ENCODE measurements at regions not wholly inside any gene's neighbourhood (a gene's known extent, or its start where the extent isn't known, plus 50 kb on each side); places are given as distances from the start of the nearest gene placed in this dataset.

GRCh38 chr4:127055357-127055756 is 577.4 kb upstream of the INTU start:
- H3K27ac Mint-ChIP-seq (ENCODE audit: unreplicated experiment), result no peak overlapping the region
- DNase-seq (ENCODE audit: low read depth) (peak; percentile 84), FAIRE-seq (no peak)
- H3K4me1 Mint-ChIP-seq (ENCODE audit: low read depth, unreplicated experiment), result peaks cover 2% of the 10 kb centered on the region
- no peak overlapping the region for H2AFZ ChIP-seq (ENCODE audit: low read depth, low read length)
- H4K20me1 ChIP-seq (ENCODE audit: insufficient read depth, low read length), result no peaks in the 10 kb centered on the region
- H3K79me2 ChIP-seq (ENCODE audit: insufficient read depth, low read length), result no peaks in the 10 kb centered on the region
- H3K4me3 Mint-ChIP-seq (ENCODE audit: unreplicated experiment), result no peak overlapping the region
- H3K9me3 Mint-ChIP-seq (ENCODE audit: unreplicated experiment), result peaks cover 8% of the 10 kb centered on the region
- H3K9ac ChIP-seq (ENCODE audit: low read length), result no peak overlapping the region
- H3K9me3 ChIP-seq (ENCODE audit: insufficient read depth, low read depth, low read length), result no peaks in the 10 kb centered on the region
- H3K27me3 ChIP-seq (ENCODE audit: insufficient read depth, low read length), result no peaks in the 10 kb centered on the region
- H3K4me3 ChIP-seq (ENCODE audit: insufficient read depth, low read depth, low read length), result no peak overlapping the region
- TF ChIP-seq CTCF (IDR thresholded peaks at IDR 0.05; ENCODE audit: insufficient read depth, low read depth, low read length) (no peak), EZH2 (IDR thresholded peaks at IDR 0.05; ENCODE audit: insufficient read depth, low read length) (no peak)
- no peaks in the 10 kb centered on the region for H3K27me3 Mint-ChIP-seq (ENCODE audit: low read depth, unreplicated experiment)
- H3K36me3 Mint-ChIP-seq (ENCODE audit: low read depth, unreplicated experiment), result no peaks in the 10 kb centered on the region
- H3K4me2 ChIP-seq (ENCODE audit: low read length), result no peak overlapping the region
- no peaks in the 10 kb centered on the region for H3K36me3 ChIP-seq (ENCODE audit: insufficient read depth, low read length)
- H3K4me1 ChIP-seq (ENCODE audit: insufficient read depth, low read length), result peaks cover 3% of the 10 kb centered on the region
- no peak overlapping the region for H3K27ac ChIP-seq (ENCODE audit: low read depth, low read length)

GRCh38 chr4:127069675-127070074 is 563.1 kb upstream of the INTU start:
- no peaks in the 10 kb centered on the region for H3K4me1 Mint-ChIP-seq (ENCODE audit: low read depth, unreplicated experiment)

GRCh38 chr4:127071443-127071842 is 561.3 kb upstream of the INTU start:
- Histone ChIP-seq H3K9me3 (ENCODE audit: insufficient read depth, low read depth, low read length) (no peaks in the 10 kb centered on the region), H3K9ac (ENCODE audit: low read length) (no peak overlapping the region), H3K4me1 (ENCODE audit: insufficient read depth, low read length) (no peaks in the 10 kb centered on the region), H3K79me2 (ENCODE audit: insufficient read depth, low read length) (no peaks in the 10 kb centered on the region), H2AFZ (ENCODE audit: low read depth, low read length) (no peak overlapping the region), H3K27ac (ENCODE audit: low read depth, low read length) (no peak overlapping the region), H3K4me3 (ENCODE audit: insufficient read depth, low read depth, low read length) (no peak overlapping the region), H3K36me3 (ENCODE audit: insufficient read depth, low read length) (no peaks in the 10 kb centered on the region), H3K4me2 (ENCODE audit: low read length) (no peak overlapping the region), H3K27me3 (ENCODE audit: insufficient read depth, low read length) (no peaks in the 10 kb centered on the region), H4K20me1 (ENCODE audit: insufficient read depth, low read length) (no peaks in the 10 kb centered on the region)
- Mint-ChIP-seq H3K4me3 (ENCODE audit: unreplicated experiment) (no peak overlapping the region), H3K27ac (ENCODE audit: unreplicated experiment) (no peak overlapping the region), H3K36me3 (ENCODE audit: low read depth, unreplicated experiment) (no peaks in the 10 kb centered on the region), H3K4me1 (ENCODE audit: low read depth, unreplicated experiment) (no peaks in the 10 kb centered on the region), H3K9me3 (ENCODE audit: unreplicated experiment) (peaks cover 6% of the 10 kb centered on the region), H3K27me3 (ENCODE audit: low read depth, unreplicated experiment) (no peaks in the 10 kb centered on the region)
- DNase-seq (ENCODE audit: low read depth), result no peak
- FAIRE-seq, result no peak
- TF ChIP-seq CTCF (IDR thresholded peaks at IDR 0.05; ENCODE audit: insufficient read depth, low read depth, low read length) (no peak), EZH2 (IDR thresholded peaks at IDR 0.05; ENCODE audit: insufficient read depth, low read length) (no peak)

More at GRCh38 chr4:127069675-127070074, 563.1 kb upstream of the INTU start:
- H3K4me2 ChIP-seq (ENCODE audit: low read length), result no peak overlapping the region
- no peak overlapping the region for H3K4me3 ChIP-seq (ENCODE audit: insufficient read depth, low read depth, low read length)
- DNase-seq (ENCODE audit: low read depth) (no peak), FAIRE-seq (no peak)
- no peaks in the 10 kb centered on the region for H3K4me1 ChIP-seq (ENCODE audit: insufficient read depth, low read length)
- no peak overlapping the region for H2AFZ ChIP-seq (ENCODE audit: low read depth, low read length)
- no peak overlapping the region for H3K27ac ChIP-seq (ENCODE audit: low read depth, low read length)
- Mint-ChIP-seq H3K27me3 (ENCODE audit: low read depth, unreplicated experiment) (no peaks in the 10 kb centered on the region), H3K4me3 (ENCODE audit: unreplicated experiment) (no peak overlapping the region), H3K27ac (ENCODE audit: unreplicated experiment) (no peak overlapping the region), H3K9me3 (ENCODE audit: unreplicated experiment) (peaks cover 6% of the 10 kb centered on the region), H3K36me3 (ENCODE audit: low read depth, unreplicated experiment) (no peaks in the 10 kb centered on the region)
- H3K79me2 ChIP-seq (ENCODE audit: insufficient read depth, low read length), result no peaks in the 10 kb centered on the region
- no peaks in the 10 kb centered on the region for H4K20me1 ChIP-seq (ENCODE audit: insufficient read depth, low read length)
- H3K9me3 ChIP-seq (ENCODE audit: insufficient read depth, low read depth, low read length), result no peaks in the 10 kb centered on the region
- H3K27me3 ChIP-seq (ENCODE audit: insufficient read depth, low read length), result no peaks in the 10 kb centered on the region
- no peaks in the 10 kb centered on the region for H3K36me3 ChIP-seq (ENCODE audit: insufficient read depth, low read length)
- TF ChIP-seq CTCF (IDR thresholded peaks at IDR 0.05; ENCODE audit: insufficient read depth, low read depth, low read length), result no peak
- H3K9ac ChIP-seq (ENCODE audit: low read length), result no peak overlapping the region
